Caco-2 (cell line): ENCODE measurements at regions not wholly inside any gene's neighbourhood (a gene's known extent, or its start where the extent isn't known, plus 50 kb on each side); places are given as distances from the start of the nearest gene placed in this dataset.

Source experiments
- BruUV-seq: library from RNA; stranded (reverse); fragments of 400-500 nt; replicated peaks from 2 replicates; lab custom pipeline; 2021; lab: Mats Ljungman, UMichigan
- CTCF ChIA-PET: fragments of 300-600 bp; sonication (Branson Sonifier 250); formaldehyde crosslinking; loops from one replicate; lab custom pipeline; 2022; ENCODE audit warnings: antibody characterized with exemption; lab: Charles Lee
- POLR2A ChIA-PET: fragments of 300-600 bp; sonication (Branson Sonifier 250); formaldehyde crosslinking; loops from one replicate; lab custom pipeline; 2022; ENCODE audit warnings: antibody characterized with exemption; lab: Charles Lee
- DNase-seq, 2 experiments: peaks; one replicate each; pipeline versions ENCODE4 v3.0.0 to v3.0.0-alpha.2; 2020 to 2022
- H3K27me3 ChIP-seq: replicated peaks from 2 replicates; pipeline ENCODE4 v1.6.0; 2011; ENCODE audit warnings: low read length; ENCODE audit not compliant: control insufficient read depth, insufficient read depth
- H3K36me3 ChIP-seq: 2 replicates; pipeline ENCODE4 v1.5.1; 2011; ENCODE audit warnings: low read length; ENCODE audit not compliant: control insufficient read depth, insufficient read depth
- H3K4me1 ChIP-seq: fragments of 250-450 bp; sonication (Bioruptor Pico); 2 replicates; pipeline ENCODE4 v1.5.1; 2020; ENCODE audit warnings: mild to moderate bottlenecking
- H3K4me3 ChIP-seq: 2 replicates; pipeline ENCODE4 v1.5.1; 2011; ENCODE audit warnings: low read depth, mild to moderate bottlenecking, control low read depth, low read length
- H3K9me3 ChIP-seq: fragments of 250-450 bp; sonication (Bioruptor Pico); 2 replicates; pipeline ENCODE4 v1.5.1; 2020; ENCODE audit warnings: mild to moderate bottlenecking, moderate library complexity
- H3K27ac Mint-ChIP-seq: one replicate; pipeline ENCODE4 v1.8.0; 2022; ENCODE audit warnings: mixed read lengths; ENCODE audit not compliant: unreplicated experiment
- H3K27me3 Mint-ChIP-seq: one replicate; pipeline ENCODE4 v1.8.0; 2022; ENCODE audit warnings: mixed read lengths; ENCODE audit not compliant: insufficient read depth, unreplicated experiment
- H3K36me3 Mint-ChIP-seq: one replicate; pipeline ENCODE4 v1.8.0; 2022; ENCODE audit warnings: mild to moderate bottlenecking, mixed read lengths; ENCODE audit not compliant: insufficient read depth, unreplicated experiment
- H3K4me1 Mint-ChIP-seq: one replicate; pipeline ENCODE4 v1.8.0; 2022; ENCODE audit warnings: low read depth, mixed read lengths; ENCODE audit not compliant: unreplicated experiment
- H3K4me3 Mint-ChIP-seq: one replicate; pipeline ENCODE4 v1.8.0; 2022; ENCODE audit warnings: mild to moderate bottlenecking, moderate library complexity, mixed read lengths; ENCODE audit not compliant: unreplicated experiment
- H3K9me3 Mint-ChIP-seq: one replicate; pipeline ENCODE4 v1.8.0; 2022; ENCODE audit warnings: mixed read lengths; ENCODE audit not compliant: unreplicated experiment
- CTCF ChIP-seq, 2 experiments: fragments of 200-600 bp in 1 of 2; IDR thresholded peaks; 1 replicate in 1 of 2; 2 replicates in 1 of 2; pipeline versions ENCODE4 v1.5.1 to v1.8.0; 2011 to 2022; ENCODE audit warnings: antibody characterized with exemption in 1 of 2, control low read depth in 1 of 2, inconsistent platforms in 1 of 2, low read depth in 1 of 2, low read length in 1 of 2, mild to moderate bottlenecking in 1 of 2, moderate library complexity in 1 of 2; ENCODE audit not compliant: insufficient read depth in 1 of 2, severe bottlenecking in 1 of 2, unreplicated experiment in 1 of 2
- intact Hi-C: fragments of 100-400 bp; cut with micrococcal nuclease; formaldehyde crosslinking; loops from one replicate; pipeline ENCODE4 v1.10.0; 2022; ENCODE audit not compliant: unreplicated experiment

DNA sequence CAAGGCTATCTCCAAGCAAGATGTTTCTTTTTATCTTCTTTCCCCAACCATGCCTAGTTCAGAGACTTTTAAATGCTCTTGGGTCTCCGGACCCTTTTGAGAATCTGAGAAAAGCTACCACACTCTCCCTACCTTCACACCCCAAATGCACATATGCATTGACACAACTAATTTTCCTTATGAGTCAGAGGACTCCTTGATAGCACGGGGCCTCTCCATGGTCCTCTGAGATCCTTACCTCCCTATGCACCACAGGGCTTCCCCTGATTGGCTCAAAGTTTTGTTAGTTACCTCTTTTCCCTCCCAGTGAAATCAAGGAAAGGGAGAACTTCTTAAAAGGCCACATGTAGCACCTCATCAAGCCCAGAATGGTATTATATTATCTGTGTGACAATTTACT lies 86.8 kb upstream of the ATP6AP2 start:
- H3K4me3 Mint-ChIP-seq, result no peak overlapping the region
- no peaks in the 10 kb centered on the region for H3K36me3 Mint-ChIP-seq
- BruUV-seq, result no TSS peak
- no peaks in the 10 kb centered on the region for H3K9me3 ChIP-seq
- DNase-seq, result no peak
- no peaks in the 10 kb centered on the region for H3K4me1 ChIP-seq
- no peaks in the 10 kb centered on the region for H3K27me3 ChIP-seq
- no peaks in the 10 kb centered on the region for H3K4me1 Mint-ChIP-seq
- ChIA-PET POLR2A (interaction anchor here (0.6 kb wide), 1 partner anchor 14 kb away, joined by 3 read pairs; no protein-coding TSS in a partner anchor), CTCF (no interaction called here)
- H3K27me3 Mint-ChIP-seq, result no peaks in the 10 kb centered on the region
- intact Hi-C loops, result no loop called here
- H3K4me3 ChIP-seq, result no peak overlapping the region
- no peak for TF ChIP-seq CTCF (IDR thresholded peaks at IDR 0.05; ENCODE audit: insufficient read depth in 1 of 2, low read depth in 1 of 2, low read length in 1 of 2, severe bottlenecking in 1 of 2, unreplicated experiment in 1 of 2)
- H3K36me3 ChIP-seq, result no peaks in the 10 kb centered on the region
- no peak overlapping the region for H3K27ac Mint-ChIP-seq
- no peaks in the 10 kb centered on the region for H3K9me3 Mint-ChIP-seq

GRCh38 chrX:40488296-40488695 lies 92.5 kb upstream of the ATP6AP2 start:
- H3K27me3 ChIP-seq, result no peaks in the 10 kb centered on the region
- Mint-ChIP-seq H3K36me3 (no peaks in the 10 kb centered on the region), H3K27ac (no peak overlapping the region), H3K4me1 (no peaks in the 10 kb centered on the region), H3K9me3 (no peaks in the 10 kb centered on the region), H3K4me3 (no peak overlapping the region), H3K27me3 (no peaks in the 10 kb centered on the region)
- no peak overlapping the region for H3K4me3 ChIP-seq
- intact Hi-C loops, result no loop called here
- no peak for TF ChIP-seq CTCF (IDR thresholded peaks at IDR 0.05; ENCODE audit: insufficient read depth in 1 of 2, low read depth in 1 of 2, low read length in 1 of 2, severe bottlenecking in 1 of 2, unreplicated experiment in 1 of 2)
- no peaks in the 10 kb centered on the region for H3K9me3 ChIP-seq
- DNase-seq, result no peak
- H3K36me3 ChIP-seq, result no peaks in the 10 kb centered on the region
- POLR2A ChIA-PET, result no interaction called here
- CTCF ChIA-PET, result no interaction called here
- H3K4me1 ChIP-seq, result no peaks in the 10 kb centered on the region
- BruUV-seq, result no TSS peak

DNA sequence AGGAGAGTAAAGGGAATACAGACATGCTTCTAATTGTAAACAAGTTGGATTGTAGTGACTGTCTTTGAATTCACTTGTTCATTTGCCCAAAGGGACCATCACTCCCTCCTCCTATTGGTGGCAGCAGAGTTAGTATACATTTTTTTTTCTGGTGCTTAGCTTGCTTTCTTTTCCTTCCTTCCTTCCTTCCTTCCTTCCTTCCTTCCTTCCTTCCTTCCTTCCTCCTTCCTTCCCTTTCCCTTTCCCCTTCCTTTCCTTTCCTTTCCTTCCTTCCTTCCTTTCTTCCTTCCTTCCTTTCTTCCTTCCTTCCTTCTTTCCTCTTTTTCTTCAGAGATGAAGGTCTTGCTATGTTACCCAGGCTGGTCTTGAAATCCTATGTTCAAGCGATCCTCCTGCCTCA lies 94.8 kb upstream of the ATP6AP2 start:
- no peaks in the 10 kb centered on the region for H3K9me3 ChIP-seq
- H3K4me3 ChIP-seq, result no peak overlapping the region
- H3K36me3 Mint-ChIP-seq, result no peaks in the 10 kb centered on the region
- intact Hi-C loops, result no loop called here
- H3K9me3 Mint-ChIP-seq, result no peaks in the 10 kb centered on the region
- H3K27me3 Mint-ChIP-seq, result no peaks in the 10 kb centered on the region
- H3K4me1 ChIP-seq, result no peaks in the 10 kb centered on the region
- H3K27me3 ChIP-seq, result no peaks in the 10 kb centered on the region
- no peak overlapping the region for H3K4me3 Mint-ChIP-seq
- H3K4me1 Mint-ChIP-seq, result no peaks in the 10 kb centered on the region
- POLR2A ChIA-PET, result no interaction called here
- H3K36me3 ChIP-seq, result no peaks in the 10 kb centered on the region
- BruUV-seq, result no TSS peak
- no peak for TF ChIP-seq CTCF (IDR thresholded peaks at IDR 0.05; ENCODE audit: insufficient read depth in 1 of 2, low read depth in 1 of 2, low read length in 1 of 2, severe bottlenecking in 1 of 2, unreplicated experiment in 1 of 2)
- CTCF ChIA-PET, result no interaction called here
- no peak for DNase-seq
- H3K27ac Mint-ChIP-seq, result no peak overlapping the region
